Hindlimb muscle (tissue), 1 donor: ENCODE measurements at regions not wholly inside any gene's neighbourhood (a gene's known extent, or its start where the extent isn't known, plus 50 kb on each side); places are given as distances from the start of the nearest gene placed in this dataset.

Experiments
- DNase-seq: peaks from one replicate; pipeline ENCODE4 v3.0.0-alpha.2; 2013

DNA sequence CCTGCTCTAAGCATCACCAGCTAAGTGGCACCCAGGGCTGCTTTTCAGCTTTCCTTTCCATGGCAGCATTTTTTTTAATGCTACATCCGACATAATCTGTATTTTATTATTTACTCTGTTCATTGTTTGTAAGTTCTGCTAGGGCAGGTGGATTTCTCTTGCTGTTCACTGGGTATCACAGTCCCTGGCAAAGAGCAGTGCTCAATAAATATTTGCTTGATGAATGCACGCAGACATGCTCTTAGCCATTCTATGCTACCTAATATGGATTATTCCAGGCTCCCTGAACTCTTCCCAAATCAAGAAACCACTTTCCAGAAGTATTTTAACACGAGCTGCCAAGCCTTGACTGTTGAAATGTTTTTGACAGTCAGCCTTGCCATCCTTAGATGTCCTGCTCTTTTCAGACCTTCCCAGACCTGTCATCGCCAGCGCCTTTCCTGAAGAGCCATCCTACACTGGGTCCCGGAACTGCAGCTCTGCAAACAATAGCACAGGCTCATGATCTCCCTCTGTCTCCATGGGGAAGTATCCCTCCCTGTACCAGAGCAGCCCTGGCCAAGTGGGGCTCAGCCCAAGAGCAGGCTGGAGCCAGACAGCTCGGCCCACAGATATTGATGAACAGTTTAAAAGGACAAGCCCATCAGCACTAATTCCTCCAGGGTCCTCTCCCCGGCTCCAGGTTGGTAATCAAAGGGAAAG lies 136.5 kb upstream of the CDH4 start:
- no peak for DNase-seq

DNA sequence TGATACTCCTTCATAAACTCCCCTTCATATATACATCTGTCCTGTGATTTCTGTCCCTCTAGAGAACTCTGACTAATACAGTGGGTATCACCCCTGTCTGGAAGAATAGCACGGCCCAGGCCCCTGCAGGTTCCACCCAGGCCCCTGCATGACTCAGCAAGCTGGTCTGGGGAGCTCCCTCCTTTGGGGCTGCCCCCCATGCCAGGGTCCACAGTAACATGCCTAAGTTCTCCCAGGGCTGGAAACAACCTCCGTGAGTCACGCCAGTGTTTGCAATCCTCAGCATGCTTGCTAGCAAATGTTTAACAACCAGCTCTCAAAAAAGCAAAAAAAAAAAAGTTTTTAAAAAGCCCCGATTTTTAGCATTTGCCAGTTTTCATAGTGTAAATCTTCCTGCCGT lies 134.3 kb upstream of the CDH4 start:
- DNase-seq = no peak

- DNase-seq = no peak
Measured at GRCh38 chr20:61118429-61119224, 133.4 kb upstream of the CDH4 start.

DNA sequence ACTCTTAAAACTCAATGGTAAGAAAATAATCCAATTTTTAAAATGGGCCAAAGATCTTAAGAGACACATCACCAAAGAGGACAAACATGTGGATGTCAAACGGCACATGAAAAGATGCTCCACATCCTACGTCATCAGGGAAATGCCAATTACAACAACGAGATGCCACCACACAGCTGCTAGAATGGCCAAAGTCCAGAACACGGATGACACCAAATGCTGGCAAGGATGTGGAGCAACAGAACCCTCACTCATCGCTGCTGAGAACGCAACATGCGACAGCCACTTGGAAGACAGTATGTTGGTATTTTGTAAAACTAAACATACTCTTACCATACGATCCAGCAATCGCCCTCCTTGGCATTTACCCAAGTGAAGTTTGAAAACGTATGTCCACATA lies 132.8 kb upstream of the CDH4 start:
- no peak for DNase-seq

- DNase-seq = no peak
Measured at GRCh38 chr20:61119794-61120410, 132.2 kb upstream of the CDH4 start.

DNA sequence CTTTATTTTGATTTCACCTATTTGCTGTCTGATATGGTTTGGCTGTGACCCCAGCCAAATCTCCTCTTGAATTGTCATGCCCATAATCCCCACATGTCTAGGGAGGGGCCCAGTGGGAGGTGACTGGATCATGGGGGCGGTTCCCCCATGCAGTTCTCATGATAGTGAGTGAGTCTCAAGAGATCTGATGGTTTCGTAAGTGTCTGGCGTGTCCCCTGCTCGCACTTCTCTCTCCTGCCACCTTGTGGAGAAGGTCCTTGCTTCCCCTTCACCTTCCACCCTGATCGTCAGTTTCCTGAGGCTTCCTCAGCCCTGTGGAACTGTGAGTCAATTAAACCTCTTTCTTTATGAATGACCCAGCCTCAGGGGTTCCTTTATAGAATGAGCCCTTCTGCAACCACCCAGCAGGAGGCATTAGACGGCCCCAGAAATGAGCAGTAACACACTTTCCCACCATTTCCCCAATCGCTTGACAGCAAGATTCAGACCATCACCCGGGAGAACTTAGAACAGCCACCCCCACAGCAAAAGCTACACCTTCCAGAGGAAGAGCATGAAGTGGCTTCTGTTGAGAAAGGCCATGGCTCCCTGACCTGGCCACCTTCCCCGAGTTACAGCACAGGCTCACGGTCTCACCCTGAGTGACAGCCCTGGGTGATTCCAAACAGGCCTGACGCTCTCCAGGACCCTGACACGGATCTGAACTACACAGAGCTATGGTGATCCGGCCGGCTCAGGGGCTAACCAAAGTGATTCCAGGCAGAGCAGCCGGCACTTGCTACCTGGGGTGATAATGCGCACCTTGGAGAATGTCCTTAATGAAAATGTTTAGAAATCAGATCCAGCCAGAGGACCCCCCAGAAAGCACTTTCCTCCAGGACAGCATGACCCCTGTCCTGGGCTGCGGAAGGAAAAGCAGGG lies 131.2 kb upstream of the CDH4 start:
- DNase-seq = peak; percentile 26

- DNase-seq = no peak
Measured at GRCh38 chr20:61121661-61122060, 130.4 kb upstream of the CDH4 start.

DNA sequence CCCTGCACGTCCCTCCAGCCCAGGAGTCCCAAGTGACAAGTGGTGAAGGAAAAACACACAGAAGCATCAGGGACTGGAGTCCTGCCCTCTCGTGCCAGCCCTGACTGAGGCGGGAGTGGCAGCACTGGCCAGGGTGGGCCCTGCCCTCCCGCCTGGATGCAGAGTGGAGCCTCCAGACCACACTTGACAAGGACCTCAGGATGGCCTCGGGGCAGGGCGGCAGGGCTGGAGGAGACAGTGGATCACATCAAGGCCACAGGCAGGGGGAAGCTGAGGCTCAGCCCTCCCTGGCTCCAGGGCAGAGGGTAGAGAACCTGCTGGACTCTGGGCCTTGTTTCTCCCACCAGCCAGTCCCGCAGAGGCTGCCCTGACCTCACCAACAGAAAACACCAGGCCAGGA lies 128.8 kb upstream of the CDH4 start:
- no peak for DNase-seq

- DNase-seq = no peak
Measured at GRCh38 chr20:61123751-61124368, 128.2 kb upstream of the CDH4 start.

DNA sequence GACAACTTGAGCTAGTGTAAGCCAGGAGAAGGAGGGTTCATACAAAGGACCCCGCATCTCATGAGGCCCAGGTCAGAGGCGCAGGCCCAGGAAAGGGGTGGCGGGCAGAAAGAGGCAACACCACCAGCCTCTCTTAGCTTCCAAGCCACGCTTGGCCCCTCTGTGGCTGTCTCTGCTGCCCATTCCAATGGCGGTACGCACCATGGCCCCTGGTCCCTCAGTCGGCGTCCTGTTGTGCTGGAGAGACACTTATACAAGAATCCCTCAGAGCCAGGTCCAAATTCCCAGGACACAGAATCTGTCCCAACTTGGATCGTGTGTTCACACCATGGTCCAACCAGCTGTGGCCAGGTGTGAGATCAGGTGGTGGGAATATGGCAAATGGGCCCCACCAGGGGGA lies 127.0 kb upstream of the CDH4 start:
- DNase-seq = no peak

DNA sequence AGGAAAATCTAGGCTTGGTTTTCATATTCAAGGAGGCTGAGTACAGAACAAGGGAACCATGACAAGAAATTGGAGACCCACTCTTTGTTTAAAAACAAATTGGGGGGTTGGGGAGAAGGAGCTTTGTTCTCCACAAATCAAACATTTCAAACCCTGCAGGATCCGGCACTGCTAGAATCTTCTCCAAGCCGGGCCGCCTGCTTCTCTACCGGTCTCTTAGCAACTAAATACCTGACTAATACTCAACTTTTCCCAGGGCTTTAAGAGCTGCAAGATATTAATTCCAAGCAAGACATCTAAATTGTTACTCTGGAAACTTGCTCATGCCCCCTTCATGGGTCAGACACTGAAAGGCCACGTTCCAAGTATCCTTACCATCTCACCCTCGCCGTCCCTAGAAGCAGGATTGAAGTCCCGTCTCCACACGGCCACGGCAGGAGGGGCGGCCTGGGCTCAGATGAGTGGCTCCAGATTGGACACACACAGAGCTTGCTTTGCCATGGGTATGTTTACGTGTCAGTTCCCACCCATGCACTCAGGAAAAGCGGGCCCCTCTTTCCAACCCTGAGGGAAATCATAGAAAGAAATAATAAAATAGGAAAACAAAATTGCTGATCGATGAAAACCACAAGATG lies 126.4 kb upstream of the CDH4 start:
- no peak for DNase-seq

- no peak for DNase-seq
Measured at GRCh38 chr20:61126369-61127195, 125.5 kb upstream of the CDH4 start.

DNA sequence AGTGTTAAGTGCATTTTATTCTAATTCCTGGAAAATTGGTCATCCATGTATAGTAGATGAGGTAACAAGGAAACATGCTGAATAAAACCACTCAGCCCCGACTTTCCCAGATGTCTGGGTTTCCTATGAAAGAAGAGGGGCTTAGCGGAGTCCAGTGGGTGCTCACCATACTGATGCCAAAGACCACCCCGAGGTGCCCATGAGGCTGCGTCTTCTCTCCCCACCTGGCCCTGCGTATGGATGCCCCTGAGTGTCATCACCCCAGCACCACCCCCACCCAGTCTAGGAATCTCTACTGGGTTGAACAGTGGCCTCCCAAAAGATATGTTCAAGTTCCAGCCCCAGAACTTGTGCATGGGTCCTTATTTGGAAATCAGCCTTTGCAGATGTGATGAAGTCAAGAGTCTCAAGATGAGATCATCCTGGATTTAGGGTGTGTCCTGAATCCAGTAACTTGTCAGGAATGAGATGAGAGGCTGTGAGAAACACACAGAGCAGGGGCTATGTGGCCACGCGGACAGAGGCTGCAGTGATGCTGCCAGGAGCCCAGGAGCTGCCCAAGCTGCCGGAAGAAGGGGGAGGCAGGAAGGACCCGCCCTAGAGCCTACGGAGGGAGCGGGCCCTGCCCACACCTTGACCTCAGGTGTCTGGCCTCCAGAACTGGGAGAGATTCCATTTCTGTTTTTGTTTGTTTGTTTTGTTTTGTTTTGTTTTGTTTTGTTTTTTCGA lies 124.6 kb upstream of the CDH4 start:
- DNase-seq = peak; percentile 20

DNA sequence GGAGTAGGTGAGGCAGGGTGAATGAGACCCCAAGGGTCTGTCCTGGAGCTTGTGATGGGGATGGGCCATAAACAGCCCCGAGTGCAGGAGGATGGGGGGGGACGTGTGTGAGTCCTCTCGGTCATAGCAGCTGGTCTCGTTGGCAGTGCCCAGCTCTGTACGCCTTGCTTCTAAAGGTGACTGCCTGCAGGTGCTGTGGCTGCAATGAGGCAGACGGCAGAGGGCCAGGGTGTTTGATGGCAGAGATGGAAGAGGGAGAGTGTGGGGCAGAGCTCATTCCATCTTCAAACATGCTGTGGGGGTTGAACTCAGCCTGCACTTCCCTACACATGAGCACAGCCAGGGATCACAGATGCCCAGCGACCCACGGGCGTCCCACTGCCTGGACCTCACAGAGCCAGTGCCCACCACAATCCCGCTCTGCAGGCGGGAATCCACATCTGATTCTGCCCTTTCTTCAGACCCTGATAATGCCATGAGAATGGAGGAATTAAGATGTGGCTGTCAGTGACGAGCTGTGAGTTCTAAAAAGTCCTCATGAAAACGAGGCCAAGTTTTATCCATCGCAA lies 123.3 kb upstream of the CDH4 start:
- no peak for DNase-seq

GRCh38 chr20:61129311-61129710 lies 122.8 kb upstream of the CDH4 start:
- DNase-seq = no peak

DNA sequence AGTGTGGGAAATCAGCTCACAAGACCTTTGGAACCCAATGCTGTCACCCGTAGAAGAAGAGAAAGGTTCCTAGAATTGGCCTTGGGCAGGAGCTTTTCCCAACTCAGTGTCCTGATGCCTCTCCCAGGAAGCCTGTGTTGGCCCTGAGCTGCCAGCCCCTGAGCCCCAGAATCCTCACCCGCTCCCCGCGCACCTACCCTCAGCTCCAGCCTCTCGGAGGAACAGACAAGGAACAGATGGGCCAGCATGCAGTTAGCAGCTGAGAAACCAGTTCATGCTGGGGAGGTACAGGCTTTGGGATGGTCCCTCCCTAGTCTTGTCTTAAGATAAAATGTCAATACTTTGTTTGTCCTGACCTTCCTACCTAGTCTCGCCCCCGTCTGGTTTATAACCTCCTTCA lies 121.9 kb upstream of the CDH4 start:
- DNase-seq = no peak

DNA sequence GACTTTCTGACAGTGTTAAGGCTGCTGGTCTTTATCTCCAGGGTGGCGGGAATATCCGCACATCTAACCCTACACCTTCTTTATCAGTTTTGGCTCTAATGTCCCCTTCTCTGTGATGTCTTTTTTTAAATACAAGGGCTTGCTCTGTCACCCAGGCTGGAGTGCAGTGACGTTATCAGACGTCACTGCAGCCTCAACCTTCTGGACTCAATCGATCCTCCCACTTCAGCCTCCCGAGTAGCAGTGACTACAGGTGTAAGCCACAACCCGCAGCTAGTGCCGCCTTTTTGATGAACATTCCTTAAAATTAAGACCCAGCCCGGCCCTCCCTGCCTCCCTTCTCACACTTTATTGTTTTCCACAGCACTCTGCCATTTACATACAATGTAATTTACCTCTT lies 120.1 kb upstream of the CDH4 start:
- no peak for DNase-seq

DNA sequence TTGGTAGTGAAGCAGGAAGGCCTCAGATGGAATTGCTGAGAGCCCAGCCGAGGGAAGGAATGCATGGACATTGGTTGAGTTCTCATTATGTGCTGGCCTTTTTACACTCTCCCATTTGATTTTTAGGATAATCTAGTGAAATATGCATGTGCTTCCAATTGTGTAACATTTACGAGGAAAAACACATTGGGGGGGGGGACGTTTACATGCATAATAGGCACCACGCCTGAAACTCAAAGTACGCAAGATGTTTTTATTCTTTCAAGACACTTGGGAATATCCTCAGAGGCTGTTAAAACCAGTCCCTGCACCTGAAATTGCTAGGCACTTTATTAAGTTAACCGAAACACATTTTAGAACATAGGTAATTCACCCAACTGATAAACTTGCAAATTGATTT lies 118.5 kb upstream of the CDH4 start:
- no peak for DNase-seq

GRCh38 chr20:61134296-61135030 lies 117.6 kb upstream of the CDH4 start:
- no peak for DNase-seq
